A549 (cell line): ENCODE measurements at regions not wholly inside any gene's neighbourhood (a gene's known extent, or its start where the extent isn't known, plus 50 kb on each side); places are given as distances from the start of the nearest gene placed in this dataset.
A peak's percentile ranks its signal among the peaks of the same experiment; 100 is the strongest.

Experiments used
- ATAC-seq, 2 experiments: fragments of 200-7000 bp in 1 of 2; fragments of >200 bp in 1 of 2; cut with Nextera tagmentation in 1 of 2; cut with Tn5 transposase in 1 of 2; 3 replicates each; pipeline versions ENCODE4 v1.8.0 to v1.9.1; 2018 to 2020; ENCODE audit warnings: mild to moderate bottlenecking in 1 of 2, moderate library complexity in 1 of 2
- CTCF ChIA-PET: fragments of 300-600 bp; sonication (Branson Sonifier 250); formaldehyde crosslinking; extraction: SDS; loops from one replicate; lab custom pipeline; 2021; ENCODE audit warnings: antibody characterized with exemption, inconsistent platforms; lab: Yijun Ruan, JAX
- POLR2A ChIA-PET: fragments of 350-600 bp; formaldehyde crosslinking; extraction: SDS; loops from one replicate; lab custom pipeline; 2021; ENCODE audit warnings: antibody characterized with exemption, inconsistent platforms; lab: Yijun Ruan, JAX
- DNase-seq, 2 experiments: peaks; one replicate each; pipeline versions ENCODE4 v3.0.0 to v3.0.0-alpha.2; 2011 to 2016; ENCODE audit warnings: low read depth in 1 of 2, low spot score in 1 of 2
- FAIRE-seq: peaks from 2 replicates; lab custom pipeline; 2011; peaks lifted over from hg19 to GRCh38; lab: Jason Lieb, UNC
- H3K27ac ChIP-seq, 2 experiments: fragments of >200 bp; sonication (Bioruptor Twin); formaldehyde crosslinking; 3 replicates each; pipeline ENCODE4 v1.5.1; 2016 to 2017
- H3K4me1 ChIP-seq: fragments of >200 bp; sonication (Bioruptor Twin); formaldehyde crosslinking; 3 replicates; pipeline ENCODE4 v1.6.1; 2016
- H3K4me2 ChIP-seq: fragments of >200 bp; sonication (Bioruptor Twin); formaldehyde crosslinking; 3 replicates; pipeline ENCODE4 v1.6.1; 2016
- H3K4me3 ChIP-seq: fragments of >200 bp; sonication (Bioruptor Twin); formaldehyde crosslinking; 3 replicates; pipeline ENCODE4 v1.5.1; 2016
- H3K9me3 ChIP-seq: fragments of >200 bp; sonication (Bioruptor Twin); formaldehyde crosslinking; 3 replicates; pipeline ENCODE4 v1.6.1; 2016
- BCL3 ChIP-seq: fragments of >200 bp; sonication (Bioruptor Twin); formaldehyde crosslinking; IDR thresholded peaks from 3 replicates; pipeline ENCODE4 v1.6.1; 2016
- BHLHE40 ChIP-seq: IDR thresholded peaks from 2 replicates; pipeline ENCODE4 v1.6.1; 2012; ENCODE audit warnings: low read depth, low read length, inconsistent platforms
- CBX2 ChIP-seq: fragments of 200-600 bp; sonication (generic); IDR thresholded peaks from 2 replicates; pipeline ENCODE4 v1.6.1; 2016; ENCODE audit warnings: low read depth, mild to moderate bottlenecking, borderline replicate concordance
- CEBPB ChIP-seq, 2 experiments: fragments of >200 bp in 1 of 2; sonication (Bioruptor Twin) in 1 of 2; formaldehyde crosslinking in 1 of 2; IDR thresholded peaks; 2 replicates each; pipeline ENCODE4 v1.6.1; 2012 to 2016
- E2F6 ChIP-seq: IDR thresholded peaks from 2 replicates; pipeline ENCODE4 v1.6.1; 2012; ENCODE audit warnings: low read depth, borderline replicate concordance
- FOSB ChIP-seq: fragments of 250-450 bp; sonication (Bioruptor Pico); IDR thresholded peaks from 2 replicates; pipeline ENCODE4 v1.5.0; 2020; ENCODE audit warnings: mild to moderate bottlenecking, moderate library complexity
- FOSL2 ChIP-seq, 2 experiments: fragments of 450-650 bp in 1 of 2; fragments of >200 bp in 1 of 2; sonication (Bioruptor Twin) in 1 of 2; formaldehyde crosslinking; IDR thresholded peaks; 2 replicates each; pipeline versions ENCODE4 v1.5.0 to v1.6.1; 2016 to 2020; ENCODE audit warnings: mild to moderate bottlenecking in 1 of 2, moderate library complexity in 1 of 2
- GATA3 ChIP-seq: IDR thresholded peaks from 2 replicates; pipeline ENCODE4 v1.6.1; 2012; ENCODE audit warnings: borderline replicate concordance
- HDAC2 ChIP-seq: fragments of 200-600 bp; sonication (generic); IDR thresholded peaks from 2 replicates; pipeline ENCODE4 v1.6.1; 2016
- HEYL ChIP-seq: fragments of 250-450 bp; sonication (Bioruptor Pico); IDR thresholded peaks from 2 replicates; pipeline ENCODE4 v1.8.0; 2021; ENCODE audit warnings: mild to moderate bottlenecking, moderate library complexity
- HOXB5 ChIP-seq: fragments of 250-450 bp; sonication (Bioruptor Pico); IDR thresholded peaks from 2 replicates; pipeline ENCODE4 v1.5.0; 2020; ENCODE audit warnings: mild to moderate bottlenecking, moderate library complexity
- JUNB ChIP-seq: fragments of >200 bp; sonication (Bioruptor Twin); formaldehyde crosslinking; IDR thresholded peaks from 2 replicates; pipeline ENCODE4 v1.6.1; 2016
- MAFK ChIP-seq: fragments of 450-650 bp; IDR thresholded peaks from 2 replicates; pipeline ENCODE4 v1.6.1; 2014; ENCODE audit not compliant: partially characterized antibody
- MAX ChIP-seq: IDR thresholded peaks from 2 replicates; pipeline ENCODE4 v1.6.1; 2012
- MAZ ChIP-seq: fragments of 150-350 bp; IDR thresholded peaks from 2 replicates; pipeline ENCODE4 v1.6.1; 2014; ENCODE audit warnings: antibody characterized with exemption, low read depth, low read length, borderline replicate concordance
- MYC ChIP-seq: IDR thresholded peaks from 2 replicates; pipeline ENCODE4 v1.6.1; 2012; ENCODE audit warnings: mild to moderate bottlenecking, inconsistent platforms, low read length, improper control_type of control experiment, borderline replicate concordance
- NFE2L2 ChIP-seq: fragments of 150-350 bp; conservative IDR thresholded peaks from 2 replicates; pipeline ENCODE4 v1.6.1; 2014; ENCODE audit warnings: low read length
- NR3C1 ChIP-seq: fragments of >200 bp; sonication (Bioruptor Twin); formaldehyde crosslinking; IDR thresholded peaks from 3 replicates; pipeline ENCODE4 v1.6.1; 2017
- POLR2A ChIP-seq: IDR thresholded peaks from 2 replicates; pipeline ENCODE4 v1.6.1; 2012; ENCODE audit warnings: mild to moderate bottlenecking, low read length
- RARB ChIP-seq: fragments of 250-450 bp; sonication (Bioruptor Pico); IDR thresholded peaks from 2 replicates; pipeline ENCODE4 v1.8.0; 2021; ENCODE audit warnings: mild to moderate bottlenecking, moderate library complexity
- RCOR1 ChIP-seq: fragments of 150-350 bp; IDR thresholded peaks from 2 replicates; pipeline ENCODE4 v1.6.1; 2014; ENCODE audit warnings: antibody characterized with exemption, low read length, low read depth
- RFX5 ChIP-seq: fragments of 450-650 bp; IDR thresholded peaks from 2 replicates; pipeline ENCODE4 v1.7.1; 2014; ENCODE audit warnings: antibody characterized with exemption, mild to moderate bottlenecking, moderate library complexity
- RNF2 ChIP-seq: fragments of 200-600 bp; sonication (generic); IDR thresholded peaks from 2 replicates; pipeline ENCODE4 v1.6.1; 2016; ENCODE audit warnings: low read depth, mild to moderate bottlenecking, antibody characterized with exemption, moderate library complexity, borderline replicate concordance
- ZFP36 ChIP-seq: fragments of 450-650 bp; IDR thresholded peaks from 2 replicates; pipeline ENCODE4 v1.6.1; 2014; ENCODE audit warnings: borderline replicate concordance; ENCODE audit not compliant: partially characterized antibody
- ZNF302 ChIP-seq: fragments of 250-450 bp; sonication (Bioruptor Pico); IDR thresholded peaks from 2 replicates; pipeline ENCODE4 v1.9.0; 2021; ENCODE audit warnings: inconsistent platforms, mild to moderate bottlenecking, moderate library complexity
- WGBS: methylation state at CpG from one replicate; pipeline ENCODE4 v1.1.6; 2017; ENCODE audit errors: missing lambda C conversion rate; 5-methylcytosine and 5-hydroxymethylcytosine counted together

GRCh38 chr6:84897988-84898594, 133.7 kb upstream of the TBX18 start:
- peak; percentile 56 for FAIRE-seq
- WGBS: 17% methylated on average over 3 of the region's 3 CpGs
- peak overlapping the region; percentile 59 for H3K4me2 ChIP-seq
- DNase-seq: peak; percentile 21 to 78
- ChIA-PET POLR2A (no interaction called here), CTCF (no interaction called here)
- H3K4me1 ChIP-seq: peaks cover 18% of the 10 kb centered on the region
- H3K27ac ChIP-seq: peak overlapping the region; percentile 72 to 77
- H3K4me3 ChIP-seq: 0 out of 3 replicates have a peak overlapping the region, but pooled peaks have one; percentile 13
- peak; percentile 88 to 94 for ATAC-seq
- TF ChIP-seq FOSL2 (IDR thresholded peaks at IDR 0.05): peak; percentile 57; the same call in 1 of the 2 replicates
- TF ChIP-seq FOSL2 (CRISPR knock-in tag; IDR thresholded peaks at IDR 0.05): peak; percentile 94
- TF ChIP-seq CEBPB (IDR thresholded peaks at IDR 0.05): peak; percentile 45 to 86; a peak in 3 of 4 replicates
- TF ChIP-seq JUNB: peak; percentile 50; the same call in 1 of the 2 replicates
- peak; percentile 89 for TF ChIP-seq GATA3
- TF ChIP-seq RNF2: no peak
- H3K9me3 ChIP-seq: no peaks in the 10 kb centered on the region

- FAIRE-seq: no peak
- no peak for DNase-seq
- ChIA-PET CTCF (no interaction called here), POLR2A (no interaction called here)
- no peak; a peak in 1 of 6 replicates for ATAC-seq
- Histone ChIP-seq H3K4me1 (peaks cover 18% of the 10 kb centered on the region), H3K27ac (peak overlapping the region; percentile 77 to 78), H3K9me3 (no peaks in the 10 kb centered on the region), H3K4me2 (peak overlapping the region; percentile 59)
- WGBS: 51% methylated on average over 1 of the region's 1 CpG
- no peak for TF ChIP-seq BHLHE40
- no peak for TF ChIP-seq POLR2A
- TF ChIP-seq NFE2L2: no peak
- no peak for TF ChIP-seq CEBPB (IDR thresholded peaks at IDR 0.05)
- no peak for TF ChIP-seq ZNF302 (CRISPR knock-in tag)
- TF ChIP-seq GATA3: no peak
- TF ChIP-seq NR3C1: no peak
- no peak for TF ChIP-seq MAZ
- no peak for TF ChIP-seq RFX5
- TF ChIP-seq ZFP36: no peak
- TF ChIP-seq HDAC2: no peak
- TF ChIP-seq, all 56 proteins: peak for 0
- no peak overlapping the region for H3K4me3 ChIP-seq
These were observed 132.6 kb upstream of the TBX18 start for GRCh38 chr6:84897011-84897410.

- DNase-seq: peak in 1 of 2 experiments; percentile 44
- TF ChIP-seq CEBPB (IDR thresholded peaks at IDR 0.05) (peak in 1 of 2 experiments; percentile 52; a peak in 2 of 4 replicates), BHLHE40 (no peak), GATA3 (peak; percentile 36; the same call in 1 of the 2 replicates), FOSL2 (IDR thresholded peaks at IDR 0.05) (no peak), FOSL2 (CRISPR knock-in tag; IDR thresholded peaks at IDR 0.05) (0 out of 2 replicates have a peak, but pooled peaks have one; percentile 7), HOXB5 (CRISPR knock-in tag) (no peak)
- ChIA-PET POLR2A (no interaction called here), CTCF (interaction anchor here (0.6 kb wide), 1 partner anchor 42 kb away, joined by 3 read pairs; no protein-coding TSS in a partner anchor)
- peak overlapping the region; percentile 47 for H3K4me2 ChIP-seq
- no peak for FAIRE-seq
- H3K27ac ChIP-seq: peak overlapping the region; percentile 42 to 77; a peak in 5 of 6 replicates
- ATAC-seq: peak in 1 of 2 experiments; percentile 43; a peak in 3 of 6 replicates
- H3K4me1 ChIP-seq: peaks cover 17% of the 10 kb centered on the region
- WGBS: 21% methylated on average over 1 of the region's 1 CpG
- H3K9me3 ChIP-seq: no peaks in the 10 kb centered on the region
- H3K4me3 ChIP-seq: no peak overlapping the region
These were observed 128.3 kb upstream of the TBX18 start for GRCh38 chr6:84892671-84893070.

- ATAC-seq: peak in 1 of 2 experiments; percentile 87; a peak in 3 of 6 replicates
- no peak for FAIRE-seq
- peak overlapping the region; percentile 17; the same call in 2 of the 3 replicates for H3K4me3 ChIP-seq
- CTCF ChIA-PET: no interaction called here
- H3K27ac ChIP-seq: peak overlapping the region; percentile 50 to 77; a peak in 4 of 6 replicates
- no peaks in the 10 kb centered on the region for H3K9me3 ChIP-seq
- WGBS: 5% methylated on average over 10 of the region's 10 CpGs
- POLR2A ChIA-PET: no interaction called here
- peak overlapping the region; percentile 70 for H3K4me2 ChIP-seq
- H3K4me1 ChIP-seq: peaks cover 15% of the 10 kb centered on the region
- DNase-seq: peak in 1 of 2 experiments; percentile 84
- TF ChIP-seq RARB: no peak
- no peak for TF ChIP-seq MAFK
- TF ChIP-seq BCL3: no peak
- peak; percentile 20; the same call in 1 of the 2 replicates for TF ChIP-seq FOSL2 (IDR thresholded peaks at IDR 0.05)
- peak; percentile 73 for TF ChIP-seq FOSL2 (CRISPR knock-in tag; IDR thresholded peaks at IDR 0.05)
- peak; percentile 49; the same call in 1 of the 2 replicates for TF ChIP-seq MAX
- no peak for TF ChIP-seq MYC
- TF ChIP-seq HEYL (CRISPR knock-in tag): no peak
- no peak for TF ChIP-seq RCOR1
- no peak for TF ChIP-seq ZFP36
- no peak for TF ChIP-seq FOSB (CRISPR knock-in tag)
- TF ChIP-seq CBX2: no peak
- TF ChIP-seq E2F6: no peak
- TF ChIP-seq GATA3: peak; percentile 93
These were observed 118.7 kb upstream of the TBX18 start for GRCh38 chr6:84882768-84883766.
